ENCODE measurements at regions not wholly inside any gene's neighbourhood (a gene's known extent, or its start where the extent isn't known, plus 50 kb on each side); places are given as distances from the start of the nearest gene placed in this dataset.
A peak's percentile ranks its signal among the peaks of the same experiment; 100 is the strongest.

GRCh38 chr9:6703898-6704639, 53.7 kb upstream of the KDM4C start:
- DNase-seq, result peak; percentile 88

DNA sequence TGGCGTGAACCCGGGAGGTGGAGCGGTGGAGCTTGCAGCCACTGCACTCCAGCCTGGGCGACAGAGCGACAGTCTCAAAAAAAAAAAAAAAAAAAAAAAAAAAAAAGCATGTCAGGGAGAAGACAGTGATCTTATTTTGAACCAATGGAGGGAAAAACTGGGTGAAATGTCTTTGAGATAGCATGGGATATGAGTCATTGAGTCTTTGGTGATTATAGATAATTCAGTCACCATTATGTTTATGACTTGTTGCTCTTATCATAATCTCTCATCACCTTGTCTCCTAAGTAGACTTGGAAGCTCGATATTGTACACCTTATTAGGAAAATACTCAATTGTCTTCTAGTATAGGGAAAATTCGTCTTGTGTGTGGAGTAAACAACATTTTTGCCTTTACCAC, 55.1 kb upstream of the KDM4C start:
- no peak for DNase-seq

GRCh38 chr9:6696178-6696577, 50.6 kb upstream of the GLDC start:
- no peak for DNase-seq

DNA sequence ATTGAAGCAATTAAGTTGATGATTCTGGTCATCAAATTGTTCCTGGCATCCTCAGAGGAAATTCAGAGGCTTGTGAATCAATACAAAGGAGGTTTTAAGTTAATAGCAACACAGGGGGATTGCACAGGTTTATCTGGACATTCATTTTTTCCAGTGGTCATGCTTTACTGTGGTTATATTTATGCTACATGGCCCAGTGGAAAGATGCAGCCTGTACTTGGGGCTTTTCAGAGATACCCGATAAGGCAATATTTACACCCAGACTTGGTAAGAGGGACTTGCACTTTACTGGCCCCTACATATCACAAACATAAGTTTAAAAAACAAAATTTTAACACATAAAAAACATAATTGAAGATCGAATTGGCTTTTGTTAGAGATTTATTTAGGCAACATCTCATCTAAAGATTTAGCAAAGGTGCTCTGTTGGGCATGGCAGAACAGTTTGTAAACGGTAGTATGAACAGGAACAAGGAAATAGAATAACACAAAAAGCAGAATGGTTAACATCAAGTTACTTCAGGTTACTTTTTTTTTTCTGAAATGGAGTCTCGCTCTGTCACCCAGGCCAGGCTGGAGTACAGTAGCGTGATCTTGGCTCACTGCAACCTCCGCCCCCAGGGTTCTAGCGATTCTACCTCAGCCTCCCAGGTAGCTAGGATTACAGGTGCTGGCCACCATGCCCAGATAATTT, 49.7 kb upstream of the GLDC start:
- DNase-seq, result no peak

All from NCI-H345 (cell line).